ENCODE measurements at regions not wholly inside any gene's neighbourhood (a gene's known extent, or its start where the extent isn't known, plus 50 kb on each side); places are given as distances from the start of the nearest gene placed in this dataset.
A peak's percentile ranks its signal among the peaks of the same experiment; 100 is the strongest.
"Not testable (repeated sequence)": the region's sequence is repeated elsewhere in the genome, so short reads cannot be mapped to it uniquely, and the experiment has no call there.

DNA sequence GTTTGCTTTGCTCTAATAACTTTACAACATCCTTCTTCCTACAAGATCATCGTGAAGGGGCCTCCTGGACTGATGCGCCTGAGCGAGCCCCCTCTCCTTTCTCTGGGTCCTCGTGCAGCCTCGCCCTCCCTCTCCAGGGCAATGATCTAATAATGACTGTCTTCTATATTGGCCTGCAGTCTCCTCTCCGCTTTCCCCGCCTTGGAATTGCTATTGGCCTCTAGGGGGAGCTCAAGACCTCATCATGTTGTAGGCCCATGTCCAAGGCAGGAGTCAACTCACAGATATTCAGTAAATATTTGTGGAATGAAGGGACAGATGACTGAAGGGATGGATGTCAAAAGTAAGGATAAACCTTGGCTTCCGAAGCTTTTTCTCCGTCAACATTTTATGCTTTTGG lies 1180.3 kb downstream of the TYW1 start:
- DNase-seq (ENCODE audit: low spot score), result peak; percentile 23

DNA sequence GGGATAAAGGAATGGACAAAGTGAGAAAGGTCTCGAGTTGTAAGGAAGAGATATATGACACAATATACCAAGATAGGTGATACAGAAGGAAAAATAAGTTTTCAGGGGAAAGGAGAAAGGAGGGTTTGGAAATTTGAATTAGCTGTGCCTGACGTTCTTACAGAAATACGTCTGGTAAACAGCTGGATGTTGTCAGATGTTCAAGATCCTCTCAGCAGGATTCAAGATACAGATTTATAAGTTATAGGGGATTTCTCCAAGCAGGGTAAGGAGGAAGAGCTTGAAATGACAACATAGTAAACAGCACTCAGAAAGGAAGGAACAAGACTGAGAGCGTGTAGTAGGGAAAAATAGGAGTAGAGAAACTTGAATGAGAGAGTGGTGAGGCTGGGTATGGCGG lies 1184.1 kb downstream of the TYW1 start:
- no peak for DNase-seq (ENCODE audit: low spot score)

DNA sequence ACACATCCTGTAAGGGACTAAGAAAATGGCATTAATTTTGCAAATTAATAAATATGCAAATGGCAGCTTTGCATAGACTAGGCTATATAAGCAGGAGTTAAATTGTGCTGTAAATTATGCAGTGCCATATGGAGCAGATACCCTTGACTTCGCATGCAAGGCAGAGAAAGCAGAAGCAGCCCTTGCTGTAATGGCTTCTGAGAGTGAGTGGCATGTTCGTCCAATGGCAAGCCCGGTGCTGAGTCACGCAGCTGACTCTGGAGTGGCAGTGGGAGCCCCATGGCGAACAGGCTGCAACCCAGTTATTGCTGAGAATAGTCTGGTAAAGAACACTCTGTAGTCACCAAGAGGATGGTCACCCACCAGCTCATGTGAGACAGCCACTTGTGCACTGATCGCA lies 1186.5 kb downstream of the TYW1 start:
- no peak for DNase-seq (ENCODE audit: low spot score)

DNA sequence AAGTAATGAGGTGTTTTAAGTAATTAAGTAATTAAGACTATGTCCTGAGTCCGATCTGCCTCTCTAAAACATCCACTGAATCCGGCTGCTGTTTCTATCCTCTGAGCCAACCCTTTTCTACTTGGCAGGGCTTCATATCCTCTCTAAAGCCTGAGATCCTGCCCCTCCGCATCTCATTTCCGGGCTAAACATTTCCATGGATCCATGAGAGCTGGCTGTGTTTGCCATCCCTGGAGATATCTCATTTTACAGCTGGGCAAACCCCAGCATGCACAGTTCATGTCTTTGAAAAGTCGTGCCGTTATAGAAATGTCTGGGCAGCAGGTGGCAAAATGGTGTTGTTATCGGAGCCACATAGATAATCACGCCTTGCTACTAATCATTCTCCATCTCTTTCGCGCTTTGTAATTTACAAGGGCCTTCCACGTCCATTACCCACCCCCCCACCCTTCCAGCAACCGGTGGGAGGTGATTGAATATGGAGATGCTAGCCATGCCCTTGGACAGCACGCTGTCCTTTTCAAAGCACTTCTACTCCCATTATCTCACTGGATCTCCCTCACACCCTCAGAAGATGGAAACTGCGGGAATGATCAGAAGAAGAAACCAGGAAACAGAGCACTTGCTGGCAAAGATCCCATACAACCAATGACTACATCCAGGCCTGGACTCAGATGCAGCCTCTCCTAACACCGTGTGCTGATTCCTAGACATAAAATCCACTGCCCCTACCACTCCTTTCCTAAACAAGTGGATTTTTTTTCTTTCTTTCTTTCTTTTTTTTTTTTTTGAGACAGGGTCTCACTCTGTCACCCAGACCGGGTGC lies 1189.2 kb downstream of the TYW1 start:
- DNase-seq (ENCODE audit: low spot score), result no peak

DNA sequence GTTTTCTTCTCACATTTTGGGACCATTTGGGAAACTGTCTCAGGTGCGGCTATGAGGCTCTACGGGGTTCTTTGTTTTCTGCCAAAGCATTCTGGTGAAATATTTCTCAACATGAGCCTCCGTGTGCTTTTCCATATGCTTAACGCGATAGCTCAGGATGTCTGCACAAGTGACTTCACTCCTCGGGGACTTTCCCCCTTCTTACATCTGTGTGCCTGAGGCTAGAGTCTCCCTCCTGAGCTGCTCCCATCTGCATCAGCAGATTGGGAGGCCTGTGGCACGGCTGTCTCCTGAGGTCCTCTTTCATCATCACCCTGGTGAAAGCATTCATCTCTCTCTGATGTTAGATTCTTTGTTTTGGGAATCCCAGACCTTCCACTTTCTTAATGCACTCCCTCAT lies 1190.9 kb downstream of the TYW1 start:
- DNase-seq (ENCODE audit: low spot score), result no peak

DNA sequence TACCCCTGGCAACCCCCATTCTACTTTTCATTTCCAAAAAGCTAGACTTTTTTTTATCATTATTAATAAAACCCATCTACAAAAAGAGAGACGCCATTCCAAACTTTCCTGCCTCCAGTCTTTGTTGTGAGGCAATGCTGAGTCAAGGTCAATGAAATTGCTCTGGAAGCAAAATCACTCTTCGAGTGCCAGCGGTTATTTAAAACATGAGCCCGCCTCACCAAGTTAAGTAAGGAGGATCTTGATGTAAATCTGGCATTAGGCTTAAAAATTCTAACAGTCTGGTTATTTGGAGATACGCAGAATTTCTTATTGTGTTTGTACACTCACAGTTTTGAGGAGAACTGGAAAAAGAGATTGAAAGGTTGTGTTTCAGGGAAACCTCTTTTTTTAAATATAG lies 1196.3 kb downstream of the TYW1 start:
- no peak for DNase-seq (ENCODE audit: low spot score)

DNA sequence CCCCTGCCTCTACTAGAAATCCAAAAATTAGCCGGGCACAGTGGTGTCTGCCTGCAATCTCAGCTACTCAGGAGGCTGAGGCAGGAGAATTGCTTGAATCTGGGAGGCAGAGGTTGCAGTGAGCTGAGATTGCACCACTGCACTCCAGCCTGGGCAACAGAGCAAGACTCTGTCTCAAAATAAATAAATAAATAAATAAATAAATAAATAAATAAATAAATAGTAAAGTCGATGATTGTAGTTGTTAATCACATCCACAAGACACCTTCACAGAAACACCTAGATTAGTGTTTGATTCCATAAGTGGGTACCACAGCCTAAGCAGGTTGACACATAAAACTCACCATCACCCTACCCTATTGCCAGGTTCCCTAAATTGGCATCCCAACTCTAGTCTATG lies 1199.0 kb downstream of the TYW1 start:
- DNase-seq (ENCODE audit: low spot score), result not testable (repeated sequence)

DNA sequence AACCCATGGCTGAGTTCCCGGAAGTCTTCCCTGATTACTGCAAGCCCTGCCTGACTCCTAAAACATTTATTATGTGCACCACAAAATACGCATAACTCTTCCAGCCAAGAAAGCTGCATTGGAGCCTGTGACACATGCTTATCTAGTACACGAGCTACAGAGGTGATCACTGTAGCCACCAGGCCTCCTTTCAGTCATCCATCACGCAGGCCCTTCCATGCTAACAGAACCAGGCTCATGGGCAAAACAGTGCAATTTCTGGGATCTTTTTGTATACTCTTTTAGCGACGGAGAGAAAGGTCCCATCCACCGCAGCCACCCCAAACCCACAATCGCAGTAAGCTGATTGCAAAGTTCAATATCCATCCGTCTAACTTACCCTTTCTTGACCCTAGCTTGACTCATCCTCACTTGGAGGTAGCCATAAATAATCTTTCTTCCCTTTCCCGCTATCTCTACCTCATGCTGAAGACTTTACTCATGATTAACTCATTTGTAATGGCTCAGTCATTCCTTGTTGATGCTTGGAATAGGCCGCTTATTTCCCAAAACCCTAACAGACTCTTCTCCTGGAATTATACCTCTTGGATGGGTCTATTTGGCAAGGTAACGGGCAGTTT lies 1203.5 kb downstream of the TYW1 start:
- DNase-seq (ENCODE audit: low spot score), result no peak

DNA sequence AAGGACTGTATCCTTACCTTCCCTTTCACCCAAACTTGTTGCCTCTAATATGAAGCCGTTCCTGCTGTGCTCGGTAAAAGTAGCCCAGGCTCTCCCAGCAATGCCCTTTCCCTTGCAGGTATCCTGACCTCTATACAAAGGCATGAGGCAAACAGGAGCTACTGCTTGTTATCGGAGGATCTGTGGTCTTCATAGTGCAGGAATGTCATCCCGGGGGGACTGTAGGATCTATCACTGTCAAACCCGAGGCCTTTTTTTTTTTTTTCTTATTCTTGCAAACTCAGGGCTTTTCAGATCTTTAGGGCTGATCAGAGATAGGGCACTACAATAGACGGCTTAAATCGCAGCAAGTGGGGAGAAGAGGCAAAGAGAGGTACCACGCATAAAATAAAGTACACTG lies 1206.6 kb downstream of the TYW1 start:
- DNase-seq (ENCODE audit: low spot score), result no peak

DNA sequence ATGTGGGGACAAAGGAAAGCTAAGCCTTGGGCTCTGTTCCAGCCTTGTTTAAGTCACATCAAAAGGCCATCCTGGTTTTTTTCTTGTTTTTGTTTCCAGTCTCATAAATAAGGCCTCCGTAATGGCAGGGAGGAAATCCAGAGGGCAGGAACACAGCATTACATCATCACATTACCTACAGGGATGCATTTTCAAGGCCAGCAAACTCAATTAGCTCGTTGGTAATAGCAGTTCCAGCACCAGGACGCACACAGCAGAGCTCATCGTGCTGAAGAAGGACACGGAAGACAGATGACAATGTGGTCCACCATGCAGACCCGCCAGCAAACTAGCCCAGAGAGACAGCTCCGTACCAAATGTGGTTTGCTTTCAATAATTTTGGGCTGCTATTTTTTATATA lies 1209.2 kb downstream of the TYW1 start:
- DNase-seq (ENCODE audit: low spot score), result no peak

DNA sequence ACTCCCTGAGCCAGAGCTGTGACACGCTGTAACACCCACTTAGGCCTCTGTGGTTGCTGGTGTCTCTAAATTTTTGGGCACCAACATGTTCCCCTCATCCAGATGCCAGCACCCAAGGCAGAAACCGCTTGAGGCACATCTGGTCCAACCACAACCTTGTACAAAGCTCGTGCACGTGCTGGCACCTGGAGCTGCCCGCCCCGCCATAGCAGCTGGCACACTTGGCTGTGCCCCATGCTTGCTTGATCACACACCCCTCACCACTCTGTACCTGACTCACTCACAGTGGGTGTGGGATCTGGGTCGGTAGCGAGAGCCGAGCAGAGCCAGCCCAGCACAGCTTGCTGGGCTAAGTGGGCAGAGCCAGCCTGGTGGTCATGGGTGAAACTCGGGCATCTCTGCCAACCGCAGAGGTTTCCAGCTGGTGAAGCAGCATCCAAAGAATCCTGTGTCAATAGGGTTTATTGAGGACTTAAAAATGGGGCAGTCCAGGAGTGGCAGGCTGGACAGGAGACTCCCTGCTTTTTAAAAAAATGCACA lies 1210.4 kb downstream of the TYW1 start:
- DNase-seq (ENCODE audit: low spot score), result no peak

DNA sequence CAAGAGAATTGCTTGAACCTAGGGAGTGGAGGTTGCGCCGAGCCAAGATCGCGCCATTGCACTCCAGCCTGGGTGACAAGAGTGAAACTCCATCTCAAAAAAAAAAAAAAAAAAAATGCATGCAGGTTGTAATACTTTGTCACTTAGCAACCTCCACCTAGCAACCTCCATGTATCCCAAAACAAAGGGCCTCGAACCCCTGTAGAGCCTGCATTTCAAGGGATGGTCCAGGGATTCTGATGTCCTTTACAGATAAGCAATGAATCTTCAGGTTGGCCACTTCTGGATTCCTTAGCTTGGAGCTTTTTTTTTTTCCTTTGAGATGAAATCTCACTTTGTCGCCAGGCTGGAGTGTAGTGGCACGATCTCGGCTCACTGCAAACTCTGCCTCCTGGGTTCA lies 1211.0 kb downstream of the TYW1 start:
- DNase-seq (ENCODE audit: low spot score), result no peak

DNA sequence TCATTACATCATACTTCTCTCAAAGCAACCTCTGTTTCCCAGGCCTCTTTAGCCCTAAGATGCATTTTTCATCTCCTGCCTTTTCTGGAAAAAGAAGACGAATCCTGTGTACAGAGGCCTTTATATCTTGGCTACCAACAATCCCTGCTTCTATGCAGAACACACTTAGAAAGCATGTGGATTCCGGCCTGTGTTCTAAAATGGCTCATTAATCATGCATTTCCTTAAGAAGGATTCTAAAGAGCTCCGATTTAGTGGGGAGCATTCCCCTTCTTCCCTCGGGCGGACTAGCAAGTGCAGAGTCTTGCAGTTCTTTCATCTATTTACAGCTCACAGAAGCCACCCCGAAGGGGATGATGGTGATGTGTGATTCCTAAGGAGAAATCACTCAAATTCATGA lies 1212.9 kb downstream of the TYW1 start:
- DNase-seq (ENCODE audit: low spot score), result no peak

DNA sequence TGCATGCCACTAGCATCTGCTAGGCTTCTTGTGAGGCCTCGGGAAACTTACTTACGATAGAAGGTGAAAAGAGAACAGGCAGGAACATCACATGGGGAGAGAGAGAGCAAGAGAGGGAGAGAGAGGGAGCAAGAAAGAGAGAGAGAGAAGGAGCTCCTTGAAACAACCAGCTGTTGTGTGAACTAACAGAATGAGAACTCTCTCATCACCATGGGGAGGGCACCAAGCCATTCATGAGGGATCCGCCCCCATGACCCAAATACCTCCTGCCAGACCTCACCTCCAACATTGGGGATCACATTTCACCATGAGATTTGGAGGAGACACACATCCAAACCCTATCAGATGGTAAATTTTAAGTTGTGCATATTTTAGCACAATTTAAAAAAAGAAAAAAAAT lies 1217.2 kb downstream of the TYW1 start:
- DNase-seq (ENCODE audit: low spot score), result no peak

DNA sequence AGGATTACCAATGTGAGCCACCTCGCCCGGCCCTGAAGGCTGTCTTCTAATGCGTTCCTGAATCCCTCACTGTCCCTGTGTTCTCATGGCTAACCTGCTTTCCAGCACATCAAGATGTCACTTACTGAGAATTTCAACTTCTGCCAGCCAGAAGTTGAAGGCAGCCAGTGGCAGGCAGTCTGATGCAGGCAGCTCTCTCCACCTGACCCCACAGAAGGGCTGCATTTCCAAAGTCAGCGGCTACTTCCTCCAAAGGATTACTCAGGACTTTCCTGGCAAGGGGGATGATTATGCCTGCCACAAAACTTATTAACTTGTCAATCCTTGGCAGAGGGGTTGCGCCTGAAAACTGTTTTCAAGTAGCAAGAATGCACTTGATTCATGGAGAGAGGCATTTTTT lies 1219.4 kb downstream of the TYW1 start:
- no peak for DNase-seq (ENCODE audit: low spot score)

DNA sequence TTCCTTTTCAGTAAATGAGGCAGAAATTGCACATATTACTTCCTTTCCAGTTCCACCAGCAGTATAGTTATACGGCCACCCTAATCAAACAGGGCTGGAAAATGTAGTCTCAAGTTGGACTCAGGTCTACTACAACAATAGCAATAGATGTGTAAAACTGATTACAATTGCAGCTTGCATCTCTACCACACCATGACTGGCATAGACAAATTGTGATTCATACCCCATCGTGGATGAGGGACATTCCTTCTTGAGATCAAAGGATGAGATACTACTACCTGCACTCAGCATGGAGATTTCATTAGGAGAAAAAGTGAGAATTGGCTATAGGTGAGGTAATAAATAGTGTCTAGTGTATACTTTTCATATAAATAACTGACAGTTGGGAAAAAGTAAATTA lies 1220.8 kb downstream of the TYW1 start:
- no peak for DNase-seq (ENCODE audit: low spot score)

DNA sequence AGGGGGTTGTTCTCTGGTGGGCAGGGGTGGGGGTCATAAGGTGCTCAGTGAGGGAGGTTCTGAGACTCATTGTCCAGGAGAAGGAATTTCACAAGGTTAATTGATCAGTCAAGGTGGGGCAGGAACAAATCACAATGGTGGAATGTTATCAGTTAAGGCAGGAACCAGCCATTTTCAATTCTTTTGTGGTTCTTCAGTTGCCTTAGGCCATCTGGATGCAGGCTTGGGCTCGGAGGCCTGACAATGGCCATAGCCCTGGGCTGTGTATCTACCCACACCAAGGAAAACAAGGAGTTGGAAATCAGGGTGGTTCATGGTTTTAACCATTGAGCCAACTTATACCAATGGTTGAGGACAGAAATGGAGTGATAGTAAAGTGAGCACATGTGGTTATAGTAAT lies 1221.8 kb downstream of the TYW1 start:
- no peak for DNase-seq (ENCODE audit: low spot score)

DNA sequence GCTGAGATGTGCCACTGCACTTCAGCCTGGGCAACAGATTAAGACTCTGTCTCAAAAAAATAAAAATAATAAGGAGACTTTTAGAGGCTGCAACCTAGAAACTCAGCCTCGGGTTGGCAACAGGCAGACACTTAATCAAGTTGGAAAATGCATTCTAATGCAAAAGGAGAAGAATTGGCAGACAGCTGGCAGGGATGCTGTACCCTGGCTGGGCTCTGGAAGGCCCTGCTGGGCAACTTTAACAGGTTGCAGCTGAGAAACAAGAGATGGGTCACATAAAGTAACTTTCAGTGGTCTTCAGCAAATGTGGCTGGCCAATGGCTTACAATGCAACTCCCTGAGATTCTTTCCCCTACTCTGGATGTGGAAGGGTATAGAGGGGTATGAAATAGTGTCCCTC lies 1225.7 kb downstream of the TYW1 start:
- no peak for DNase-seq (ENCODE audit: low spot score)

DNA sequence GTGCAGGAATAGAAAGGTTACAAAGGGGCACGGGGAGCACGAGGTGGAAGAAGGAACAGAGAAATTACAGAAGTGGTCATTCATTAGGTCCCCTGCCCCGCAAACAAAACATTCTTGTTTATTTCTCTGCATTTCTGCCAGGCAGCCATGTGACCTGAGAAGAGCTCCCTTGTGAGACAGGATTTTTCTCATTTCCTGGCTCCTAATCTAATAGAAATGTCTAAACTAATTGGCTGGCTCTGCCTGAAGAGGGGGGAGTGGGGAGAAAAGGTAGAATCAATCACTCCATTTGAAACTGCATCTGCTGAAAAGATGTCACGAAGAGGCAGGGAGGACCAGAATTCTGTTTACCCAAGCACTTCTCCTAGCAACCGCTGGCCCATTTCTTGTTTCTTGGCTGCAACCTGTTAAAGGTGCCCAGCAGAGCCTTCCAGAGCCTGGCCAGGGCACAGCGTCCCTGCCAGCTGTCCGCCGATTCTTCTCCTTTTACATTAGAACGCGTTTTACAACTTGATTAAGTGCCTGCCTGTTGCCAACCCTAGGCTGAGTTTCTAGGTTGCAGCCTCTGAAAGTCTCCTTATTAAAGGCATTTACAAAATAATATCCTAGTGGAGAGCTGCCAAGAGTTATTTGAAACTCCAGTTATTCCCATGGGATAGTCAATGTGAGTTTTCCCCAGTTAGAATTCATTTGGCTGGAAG lies 1227.6 kb downstream of the TYW1 start:
- DNase-seq (ENCODE audit: low spot score), result no peak

DNA sequence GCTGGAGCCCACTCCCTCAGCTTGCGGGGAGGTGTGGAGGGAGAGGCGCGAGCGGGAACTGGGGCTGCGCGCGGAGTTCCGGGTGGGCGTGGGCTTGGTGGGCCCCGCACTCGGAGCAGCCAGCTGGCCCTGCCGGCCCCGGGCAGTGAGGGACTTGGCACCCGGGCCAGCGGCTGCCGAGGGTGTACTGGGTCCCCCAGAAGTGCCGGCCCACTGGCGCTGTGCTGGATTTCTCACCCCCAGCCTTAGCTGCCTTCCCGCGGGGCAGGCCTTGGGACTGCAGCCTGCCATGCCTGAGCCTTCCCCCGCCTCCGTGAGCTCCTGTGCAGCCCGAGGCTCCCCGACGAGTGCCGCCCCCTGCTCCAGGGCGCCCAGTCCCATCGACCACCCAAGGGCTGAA lies 1234.4 kb downstream of the TYW1 start:
- not testable (repeated sequence) for DNase-seq (ENCODE audit: low spot score)

DNA sequence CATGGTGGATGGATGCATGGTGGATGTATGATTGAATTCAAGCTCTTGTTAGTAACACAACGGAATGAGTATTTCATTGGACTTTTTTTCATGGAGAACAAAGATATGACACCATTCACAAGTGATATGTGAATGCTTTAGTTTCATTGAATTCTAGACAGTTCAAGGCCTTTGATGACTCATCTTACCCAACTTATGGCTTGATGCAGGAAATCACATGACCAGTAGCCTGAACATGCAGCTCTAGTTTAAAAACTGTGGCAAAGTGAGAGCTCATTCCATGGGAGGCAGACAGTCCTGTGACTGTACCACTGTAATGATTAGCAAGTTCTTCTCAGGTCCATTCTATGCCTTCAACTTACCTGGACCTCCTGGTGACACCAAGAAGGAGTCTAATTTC lies 1239.3 kb downstream of the TYW1 start:
- DNase-seq (ENCODE audit: low spot score), result no peak

DNA sequence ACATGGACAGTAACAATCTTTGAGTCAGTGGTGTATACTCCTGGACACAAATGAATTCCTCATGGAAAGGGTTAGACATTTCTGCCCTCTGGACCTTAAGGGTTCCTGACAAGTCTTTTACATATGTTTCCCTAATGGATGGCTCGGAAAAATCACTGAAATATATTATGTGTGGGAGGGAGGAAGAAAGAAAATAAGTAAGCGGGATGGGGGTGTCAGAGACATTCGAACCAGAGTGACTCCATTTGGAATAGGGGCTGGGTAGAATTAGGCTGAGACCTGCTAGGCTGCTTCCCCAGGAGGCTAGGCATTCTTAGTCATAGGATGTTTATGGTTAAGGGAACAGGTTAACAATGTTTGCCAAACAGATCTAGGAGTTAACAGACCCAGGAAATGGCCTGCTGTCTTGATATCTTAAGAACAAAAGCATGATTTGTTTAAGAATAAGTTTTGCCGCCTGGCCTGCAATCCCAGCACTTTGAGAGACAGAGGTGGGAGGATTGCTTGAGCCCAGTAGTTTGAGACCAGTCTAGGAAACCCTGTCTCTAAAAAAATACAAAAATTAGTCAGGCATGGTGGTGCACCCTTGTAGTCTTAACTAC lies 1241.7 kb downstream of the TYW1 start:
- DNase-seq (ENCODE audit: low spot score), result no peak

DNA sequence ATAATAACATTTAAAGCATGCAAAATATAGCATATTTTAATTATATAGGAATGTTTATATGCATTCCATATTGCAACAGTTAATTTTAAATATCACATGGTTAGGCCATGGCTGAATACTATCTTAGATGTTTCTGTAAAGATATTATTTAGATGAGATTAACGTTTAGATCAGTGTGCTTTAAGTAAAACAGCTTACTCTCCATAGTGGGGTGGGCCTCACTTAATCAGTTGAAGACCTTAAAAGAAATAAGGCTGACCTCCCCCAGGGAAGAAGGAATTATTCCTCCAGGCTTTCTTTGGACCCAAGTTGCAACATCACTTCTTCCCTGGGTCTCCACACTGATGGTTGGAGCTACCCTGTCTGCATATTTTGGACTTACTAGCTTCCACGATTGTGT lies 1246.5 kb downstream of the TYW1 start:
- DNase-seq (ENCODE audit: low spot score), result no peak

Data from AG08396 (cell line).